IMR-90 (cell line): ENCODE measurements at regions not wholly inside any gene's neighbourhood (a gene's known extent, or its start where the extent isn't known, plus 50 kb on each side); places are given as distances from the start of the nearest gene placed in this dataset.

Experiments used
- ATAC-seq: fragments of 200-7000 bp; cut with Tn5 transposase; 2 replicates; pipeline ENCODE4 v1.9.1; 2020; ENCODE audit warnings: low read depth, mild to moderate bottlenecking, moderate library complexity
- BruUV-seq: library from RNA; stranded (reverse); fragments of 400-500 nt; replicated peaks from 2 replicates; lab custom pipeline; 2021; lab: Mats Ljungman, UMichigan
- CTCF ChIA-PET: fragments of 300-600 bp; formaldehyde crosslinking; extraction: SDS; loops from one replicate; lab custom pipeline; 2021; ENCODE audit warnings: antibody characterized with exemption; lab: Yijun Ruan, JAX
- POLR2A ChIA-PET: fragments of 300-600 bp; sonication (Branson Sonifier 250); formaldehyde crosslinking; loops from one replicate; lab custom pipeline; 2022; ENCODE audit warnings: antibody characterized with exemption; ENCODE audit not compliant: unreplicated experiment; lab: Charles Lee
- DNase-seq: peaks from one replicate; pipeline ENCODE4 v3.0.0; 2013
- H2AFZ ChIP-seq: replicated peaks from 2 replicates; pipeline ENCODE3; 2013; ENCODE audit warnings: low read length, mild to moderate bottlenecking; ENCODE audit not compliant: poor library complexity
- H2AK5ac ChIP-seq: 2 replicates; pipeline ENCODE4 v1.6.1; 2013; ENCODE audit warnings: low read depth, low read length, inconsistent platforms
- H2AK9ac ChIP-seq: replicated peaks from 2 replicates; pipeline ENCODE3; 2013; ENCODE audit warnings: mild to moderate bottlenecking, low read depth, low read length, moderate library complexity; ENCODE audit not compliant: poor library complexity
- H2BK120ac ChIP-seq: 2 replicates; pipeline ENCODE4 v1.6.1; 2013; ENCODE audit warnings: low read depth, low read length, inconsistent platforms
- H2BK15ac ChIP-seq: 3 replicates; pipeline ENCODE4 v1.6.1; 2013; ENCODE audit warnings: low read depth, low read length, inconsistent platforms
- H2BK20ac ChIP-seq: 2 replicates; pipeline ENCODE4 v1.6.1; 2013; ENCODE audit warnings: low read depth, mild to moderate bottlenecking, inconsistent platforms, low read length, moderate library complexity
- H2BK5ac ChIP-seq: 2 replicates; pipeline ENCODE4 v1.6.1; 2013; ENCODE audit warnings: mild to moderate bottlenecking, low read depth, low read length, inconsistent platforms; ENCODE audit not compliant: poor library complexity, severe bottlenecking
- H3K14ac ChIP-seq: replicated peaks from 2 replicates; pipeline ENCODE4 v1.6.1; 2013; ENCODE audit warnings: low read depth, low read length, inconsistent platforms
- H3K18ac ChIP-seq: 2 replicates; pipeline ENCODE4 v1.6.1; 2013; ENCODE audit warnings: low read depth, low read length, control low read depth
- H3K23ac ChIP-seq: 2 replicates; pipeline ENCODE4 v1.6.1; 2013; ENCODE audit warnings: low read depth, low read length, inconsistent platforms
- H3K27ac ChIP-seq: 2 replicates; pipeline ENCODE4 v1.5.1; 2013; ENCODE audit warnings: mild to moderate bottlenecking, control low read depth, low read length; ENCODE audit not compliant: insufficient read depth
- H3K27me3 ChIP-seq: 2 replicates; pipeline ENCODE4 v1.6.1; 2013; ENCODE audit warnings: low read length; ENCODE audit not compliant: control insufficient read depth, insufficient read depth
- H3K36me3 ChIP-seq: 2 replicates; pipeline ENCODE4 v1.6.1; 2013; ENCODE audit warnings: low read length, mixed read lengths; ENCODE audit not compliant: control insufficient read depth, insufficient read depth
- H3K4ac ChIP-seq: 2 replicates; pipeline ENCODE4 v1.6.1; 2013; ENCODE audit warnings: low read depth, low read length, inconsistent platforms
- H3K4me1 ChIP-seq: 2 replicates; pipeline ENCODE4 v1.6.1; 2013; ENCODE audit warnings: low read length, mixed read lengths; ENCODE audit not compliant: control insufficient read depth, insufficient read depth
- H3K4me2 ChIP-seq: 2 replicates; pipeline ENCODE4 v1.6.1; 2013; ENCODE audit warnings: low read depth, mild to moderate bottlenecking, control low read depth, low read length, moderate library complexity
- H3K4me3 ChIP-seq: 2 replicates; pipeline ENCODE4 v1.5.1; 2013; ENCODE audit warnings: low read depth, mild to moderate bottlenecking, control low read depth, low read length, moderate library complexity; ENCODE audit not compliant: insufficient read depth
- H3K56ac ChIP-seq: 2 replicates; pipeline ENCODE4 v1.6.1; 2013; ENCODE audit warnings: low read length, inconsistent platforms; ENCODE audit not compliant: insufficient read depth; ENCODE audit errors: extremely low read depth
- H3K79me1 ChIP-seq, 2 experiments: 2 replicates each; pipeline ENCODE4 v1.6.1; 2013; ENCODE audit warnings: low read length in 2 of 2, inconsistent platforms in 1 of 2, low read depth in 1 of 2
- H3K9ac ChIP-seq: 2 replicates; pipeline ENCODE4 v1.6.1; 2013; ENCODE audit warnings: low read depth, low read length, control low read depth
- H3K9me1 ChIP-seq: 2 replicates; pipeline ENCODE4 v1.6.1; 2013; ENCODE audit warnings: low read length, inconsistent platforms; ENCODE audit not compliant: insufficient read depth
- H3K9me3 ChIP-seq: 2 replicates; pipeline ENCODE4 v1.6.1; 2013; ENCODE audit warnings: low read length; ENCODE audit not compliant: control insufficient read depth, insufficient read depth
- H4K20me1 ChIP-seq: 2 replicates; pipeline ENCODE4 v1.6.1; 2013; ENCODE audit warnings: low read length, inconsistent platforms; ENCODE audit not compliant: insufficient read depth
- H4K5ac ChIP-seq: 2 replicates; pipeline ENCODE4 v1.6.1; 2013; ENCODE audit warnings: mild to moderate bottlenecking, low read depth, low read length, control low read depth
- H4K8ac ChIP-seq, 2 experiments: 2 replicates each; pipeline ENCODE4 v1.6.1; 2013; ENCODE audit warnings: low read depth in 2 of 2, low read length in 2 of 2, control low read depth in 1 of 2, inconsistent platforms in 1 of 2
- H4K91ac ChIP-seq: 2 replicates; pipeline ENCODE4 v1.6.1; 2013; ENCODE audit warnings: low read depth, low read length, inconsistent platforms; ENCODE audit not compliant: insufficient read depth
- BHLHE40 ChIP-seq: fragments of 150-350 bp; IDR thresholded peaks from 2 replicates; pipeline ENCODE4 v1.6.1; 2016; ENCODE audit warnings: mild to moderate bottlenecking, low read depth, low read length
- CEBPB ChIP-seq: IDR thresholded peaks from 2 replicates; pipeline ENCODE4 v1.6.1; 2012; ENCODE audit warnings: low read depth, low read length, improper control_type of control experiment
- CHD1 ChIP-seq: IDR thresholded peaks from 2 replicates; pipeline ENCODE4 v1.6.1; 2012; ENCODE audit warnings: low read depth, low read length, improper control_type of control experiment
- CTCF ChIP-seq: conservative IDR thresholded peaks from 2 replicates; pipeline ENCODE4 v1.5.1; 2012; ENCODE audit warnings: mild to moderate bottlenecking, low read depth, low read length, improper control_type of control experiment
- ELK1 ChIP-seq: fragments of 150-350 bp; IDR thresholded peaks from 2 replicates; pipeline ENCODE4 v1.6.1; 2016; ENCODE audit warnings: low read depth, mild to moderate bottlenecking, low read length, moderate library complexity, borderline replicate concordance
- FOS ChIP-seq: fragments of 150-350 bp; IDR thresholded peaks from 2 replicates; pipeline ENCODE4 v1.6.1; 2016; ENCODE audit warnings: low read depth, low read length
- MAFK ChIP-seq: IDR thresholded peaks from 2 replicates; pipeline ENCODE4 v1.6.1; 2012; ENCODE audit warnings: low read depth, low read length, improper control_type of control experiment
- MAZ ChIP-seq: IDR thresholded peaks from 2 replicates; pipeline ENCODE4 v1.6.1; 2012; ENCODE audit warnings: low read depth, mild to moderate bottlenecking, low read length, improper control_type of control experiment, moderate library complexity, borderline replicate concordance
- MXI1 ChIP-seq: IDR thresholded peaks from 2 replicates; pipeline ENCODE4 v1.6.1; 2012; ENCODE audit warnings: low read depth, mild to moderate bottlenecking, low read length, moderate library complexity, borderline replicate concordance
- NFE2L2 ChIP-seq: fragments of 150-350 bp; IDR thresholded peaks from 2 replicates; pipeline ENCODE4 v1.6.1; 2016; ENCODE audit warnings: low read depth, mild to moderate bottlenecking, low read length
- POLR2A ChIP-seq: IDR thresholded peaks from 2 replicates; pipeline ENCODE4 v1.6.1; 2012; ENCODE audit warnings: mild to moderate bottlenecking, low read depth, low read length
- RAD21 ChIP-seq: IDR thresholded peaks from 2 replicates; pipeline ENCODE4 v1.6.1; 2012; ENCODE audit warnings: low read length, improper control_type of control experiment
- RCOR1 ChIP-seq: IDR thresholded peaks from 2 replicates; pipeline ENCODE4 v1.6.1; 2012; ENCODE audit warnings: mild to moderate bottlenecking, low read length, improper control_type of control experiment; ENCODE audit not compliant: insufficient replicate concordance
- RFX5 ChIP-seq: IDR thresholded peaks from 2 replicates; pipeline ENCODE4 v1.8.0; 2012; ENCODE audit warnings: low read depth, mild to moderate bottlenecking, low read length, moderate library complexity
- SMC3 ChIP-seq: fragments of 150-350 bp; IDR thresholded peaks from 2 replicates; pipeline ENCODE4 v1.6.1; 2016; ENCODE audit warnings: low read depth, mild to moderate bottlenecking, antibody characterized with exemption, low read length, moderate library complexity
- USF2 ChIP-seq: fragments of 150-350 bp; IDR thresholded peaks from 2 replicates; pipeline ENCODE4 v1.6.1; 2017; ENCODE audit warnings: mild to moderate bottlenecking, antibody characterized with exemption, low read length, low read depth
- dilution Hi-C: fragments of 300-500 bp; cut with HindIII; formaldehyde crosslinking; loops from one replicate; pipeline ENCODE4 v1.14.3; 2018; ENCODE audit warnings: low sequenced_read_pairs; ENCODE audit not compliant: unreplicated experiment
- in situ Hi-C: fragments of 300-500 bp; cut with MboI; formaldehyde crosslinking; loops from 3 replicates; pipeline ENCODE4 v1.14.3; 2019; ENCODE audit warnings: low sequenced_read_pairs, inconsistent platforms, mixed read lengths
- intact Hi-C: fragments of 100-400 bp; cut with micrococcal nuclease; formaldehyde crosslinking; loops from 2 replicates; pipeline ENCODE4 v1.10.0; 2022

GRCh38 chr6:112592159-112592558 is 245.0 kb downstream of the RFPL4B start:
- H3K23ac ChIP-seq, result no peak overlapping the region
- no peak overlapping the region for H2AK9ac ChIP-seq
- ChIA-PET CTCF (interaction anchor here (1.0 kb wide), 1 partner anchor 11 kb away, joined by 3 read pairs; no protein-coding TSS in a partner anchor), POLR2A (no interaction called here)
- no peaks in the 10 kb centered on the region for H3K9me1 ChIP-seq
- H4K91ac ChIP-seq, result no peak overlapping the region
- no peak overlapping the region for H3K4me3 ChIP-seq
- ATAC-seq (no peak; the same call in 1 of the 2 replicates), DNase-seq (peak; percentile 26)
- H3K14ac ChIP-seq, result no peak overlapping the region
- H3K4me1 ChIP-seq, result 0 out of 2 replicates have a peak, but pooled peaks cover 2% of the 10 kb centered on the region
- no peak overlapping the region for H3K56ac ChIP-seq
- no peak overlapping the region for H2BK5ac ChIP-seq
- no peak overlapping the region for H3K9ac ChIP-seq
- H3K79me1 ChIP-seq, result no peaks in the 10 kb centered on the region
- no peak overlapping the region for H3K27ac ChIP-seq
- no TSS peak for BruUV-seq
- H4K5ac ChIP-seq, result no peak overlapping the region
- TF ChIP-seq RCOR1 (no peak), USF2 (no peak), MXI1 (no peak), POLR2A (no peak), CHD1 (no peak), FOS (no peak), BHLHE40 (no peak), RAD21 (no peak), RFX5 (no peak), CTCF (no peak), MAZ (no peak), ELK1 (no peak), SMC3 (no peak), MAFK (no peak), NFE2L2 (no peak), CEBPB (no peak)
- no peak overlapping the region for H3K4me2 ChIP-seq
- dilution Hi-C loops (no loop called here), intact Hi-C loops (no loop called here), in situ Hi-C loops (no loop called here)
- H2AFZ ChIP-seq, result no peak overlapping the region
- no peak overlapping the region for H4K8ac ChIP-seq
- no peak overlapping the region for H3K18ac ChIP-seq
- H2BK20ac ChIP-seq, result no peak overlapping the region
- H3K27me3 ChIP-seq, result no peaks in the 10 kb centered on the region; the same call in 1 of the 2 replicates
- no peaks in the 10 kb centered on the region for H3K36me3 ChIP-seq
- H3K9me3 ChIP-seq, result peaks cover 2% of the 10 kb centered on the region; the same call in 1 of the 2 replicates
- no peak overlapping the region for H2BK15ac ChIP-seq
- no peak overlapping the region for H3K4ac ChIP-seq
- no peaks in the 10 kb centered on the region for H4K20me1 ChIP-seq
- no peak overlapping the region for H2BK120ac ChIP-seq
- no peak overlapping the region for H2AK5ac ChIP-seq
